ENCODE measurements at regions not wholly inside any gene's neighbourhood (a gene's known extent, or its start where the extent isn't known, plus 50 kb on each side); places are given as distances from the start of the nearest gene placed in this dataset.

DNA sequence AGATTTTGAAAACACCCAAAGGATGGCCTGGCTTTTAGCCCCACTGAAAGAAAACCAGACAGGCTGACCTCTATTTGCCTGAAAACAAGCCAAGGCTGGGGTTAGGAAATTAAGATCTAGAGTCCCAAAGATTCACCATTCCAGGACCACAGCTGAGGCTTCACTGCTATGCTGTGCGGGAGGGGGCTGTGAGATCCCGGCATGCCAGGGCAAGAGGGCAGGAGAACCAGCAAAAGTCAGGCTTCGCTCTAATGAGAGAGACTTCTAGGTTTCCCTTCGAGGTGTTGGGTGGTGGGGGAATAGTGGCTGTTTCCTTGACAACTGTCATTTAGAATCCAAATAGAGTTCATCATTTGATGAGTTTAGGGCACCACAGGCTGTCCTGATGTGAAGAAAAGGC is 152.9 kb upstream of the NFIB start:
- TF ChIP-seq CTCF (IDR thresholded peaks at IDR 0.05; ENCODE audit: insufficient read depth, low read length, poor library complexity, severe bottlenecking), result no peak
- TF ChIP-seq EZH2phosphoT487 (conservative IDR thresholded peaks at IDR 0.05; ENCODE audit: low read length), result no peak
